Thyroid gland (tissue), 4 donors: ENCODE measurements at regions not wholly inside any gene's neighbourhood (a gene's known extent, or its start where the extent isn't known, plus 50 kb on each side); places are given as distances from the start of the nearest gene placed in this dataset.

Experiments
- CTCF ChIP-seq, 6 experiments: fragments of 200-600 bp in 3 of 6; fragments of 450-650 bp in 3 of 6; sonication (generic) in 3 of 6; IDR thresholded peaks; one replicate each; pipeline ENCODE4 v1.5.1; 2016 to 2019; ENCODE audit warnings: antibody characterized with exemption in 6 of 6, mild to moderate bottlenecking in 2 of 6, inconsistent platforms in 1 of 6, moderate library complexity in 1 of 6
- POLR2A ChIP-seq, 2 donors: fragments of 450-650 bp; IDR thresholded peaks; one replicate each; pipeline ENCODE4 v1.6.1; 2017; ENCODE audit warnings: antibody characterized with exemption in 2 of 2, mild to moderate bottlenecking in 2 of 2, moderate library complexity in 1 of 2

DNA sequence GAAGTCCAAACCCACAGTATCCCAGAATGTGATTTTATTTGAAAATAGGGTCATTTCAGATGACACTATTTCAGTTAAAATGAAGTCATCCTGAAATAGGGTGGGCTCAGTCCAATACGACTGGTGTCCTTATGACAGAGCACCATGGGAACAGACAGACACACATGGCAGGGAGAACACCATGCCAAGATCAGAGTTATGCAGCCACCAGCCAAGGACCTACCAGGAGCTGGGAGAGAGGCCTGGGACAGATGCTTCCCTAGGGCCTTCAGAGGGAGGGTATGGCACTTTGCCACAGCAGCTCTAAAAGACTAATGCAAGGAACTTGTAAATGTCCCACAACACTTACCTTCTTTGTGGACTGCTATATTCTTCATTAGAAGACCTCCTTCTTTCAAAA is 226.5 kb downstream of the NEBL start:
- TF ChIP-seq CTCF (IDR thresholded peaks at IDR 0.05) (no peak), POLR2A (IDR thresholded peaks at IDR 0.05) (no peak)
